ENCODE measurements at regions not wholly inside any gene's neighbourhood (a gene's known extent, or its start where the extent isn't known, plus 50 kb on each side); places are given as distances from the start of the nearest gene placed in this dataset.

GRCh38 chr4:128338634-128339355 is 51.2 kb upstream of the PGRMC2 start:
- TF ChIP-seq, protein P1, sequence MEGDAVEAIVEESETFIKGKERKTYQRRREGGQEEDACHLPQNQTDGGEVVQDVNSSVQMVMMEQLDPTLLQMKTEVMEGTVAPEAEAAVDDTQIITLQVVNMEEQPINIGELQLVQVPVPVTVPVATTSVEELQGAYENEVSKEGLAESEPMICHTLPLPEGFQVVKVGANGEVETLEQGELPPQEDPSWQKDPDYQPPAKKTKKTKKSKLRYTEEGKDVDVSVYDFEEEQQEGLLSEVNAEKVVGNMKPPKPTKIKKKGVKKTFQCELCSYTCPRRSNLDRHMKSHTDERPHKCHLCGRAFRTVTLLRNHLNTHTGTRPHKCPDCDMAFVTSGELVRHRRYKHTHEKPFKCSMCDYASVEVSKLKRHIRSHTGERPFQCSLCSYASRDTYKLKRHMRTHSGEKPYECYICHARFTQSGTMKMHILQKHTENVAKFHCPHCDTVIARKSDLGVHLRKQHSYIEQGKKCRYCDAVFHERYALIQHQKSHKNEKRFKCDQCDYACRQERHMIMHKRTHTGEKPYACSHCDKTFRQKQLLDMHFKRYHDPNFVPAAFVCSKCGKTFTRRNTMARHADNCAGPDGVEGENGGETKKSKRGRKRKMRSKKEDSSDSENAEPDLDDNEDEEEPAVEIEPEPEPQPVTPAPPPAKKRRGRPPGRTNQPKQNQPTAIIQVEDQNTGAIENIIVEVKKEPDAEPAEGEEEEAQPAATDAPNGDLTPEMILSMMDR (conservative IDR thresholded peaks at IDR 0.05; ENCODE audit: low read length), result no peak
- TF ChIP-seq EZH2phosphoT487 (IDR thresholded peaks at IDR 0.05; ENCODE audit: borderline replicate concordance), result no peak
